ENCODE measurements at regions not wholly inside any gene's neighbourhood (a gene's known extent, or its start where the extent isn't known, plus 50 kb on each side); places are given as distances from the start of the nearest gene placed in this dataset.

- H3K27ac Mint-ChIP-seq: peak overlapping the region in 2 of 3 experiments; percentile 18 to 19
- TF ChIP-seq CTCF (IDR thresholded peaks at IDR 0.05; ENCODE audit: unreplicated experiment in 3 of 3): no peak
- H3K4me1 Mint-ChIP-seq: peaks cover 62% of the 10 kb centered on the region
- H3K27me3 Mint-ChIP-seq (ENCODE audit: low read depth): peaks cover 7% of the 10 kb centered on the region
- no peak overlapping the region for H3K4me3 Mint-ChIP-seq
- no peaks in the 10 kb centered on the region for H3K36me3 Mint-ChIP-seq (ENCODE audit: low read depth)
- H3K9me3 Mint-ChIP-seq: no peaks in the 10 kb centered on the region
Measured at GRCh38 chr20:46803123-46804020, 91.3 kb upstream of the EYA2 start.

- H3K36me3 Mint-ChIP-seq (ENCODE audit: low read depth): no peaks in the 10 kb centered on the region
- TF ChIP-seq CTCF (IDR thresholded peaks at IDR 0.05; ENCODE audit: unreplicated experiment in 3 of 3): no peak
- no peak overlapping the region for H3K4me3 Mint-ChIP-seq
- H3K4me1 Mint-ChIP-seq: peaks cover 61% of the 10 kb centered on the region
- no peak overlapping the region for H3K27ac Mint-ChIP-seq
- H3K27me3 Mint-ChIP-seq (ENCODE audit: low read depth): peaks cover 7% of the 10 kb centered on the region
- no peaks in the 10 kb centered on the region for H3K9me3 Mint-ChIP-seq
Measured at GRCh38 chr20:46804126-46804525, 90.5 kb upstream of the EYA2 start.

- H3K4me1 Mint-ChIP-seq: peaks cover 71% of the 10 kb centered on the region
- peaks cover 9% of the 10 kb centered on the region for H3K27me3 Mint-ChIP-seq (ENCODE audit: low read depth)
- no peaks in the 10 kb centered on the region for H3K9me3 Mint-ChIP-seq
- H3K27ac Mint-ChIP-seq: no peak overlapping the region
- TF ChIP-seq CTCF (IDR thresholded peaks at IDR 0.05; ENCODE audit: unreplicated experiment in 3 of 3): no peak
- no peaks in the 10 kb centered on the region for H3K36me3 Mint-ChIP-seq (ENCODE audit: low read depth)
- no peak overlapping the region for H3K4me3 Mint-ChIP-seq
Measured at GRCh38 chr20:46805836-46806235, 88.8 kb upstream of the EYA2 start.

GRCh38 chr20:46807998-46808397, 86.6 kb upstream of the EYA2 start:
- Mint-ChIP-seq H3K4me3 (no peak overlapping the region), H3K9me3 (no peaks in the 10 kb centered on the region), H3K27me3 (ENCODE audit: low read depth) (peaks cover 13% of the 10 kb centered on the region), H3K4me1 (peaks cover 62% of the 10 kb centered on the region), H3K27ac (no peak overlapping the region), H3K36me3 (ENCODE audit: low read depth) (no peaks in the 10 kb centered on the region)
- TF ChIP-seq CTCF (IDR thresholded peaks at IDR 0.05; ENCODE audit: unreplicated experiment in 3 of 3): no peak

- no peak for TF ChIP-seq CTCF (IDR thresholded peaks at IDR 0.05; ENCODE audit: unreplicated experiment in 3 of 3)
- H3K36me3 Mint-ChIP-seq (ENCODE audit: low read depth): no peaks in the 10 kb centered on the region
- H3K4me3 Mint-ChIP-seq: no peak overlapping the region
- H3K9me3 Mint-ChIP-seq: no peaks in the 10 kb centered on the region
- H3K27ac Mint-ChIP-seq: no peak overlapping the region
- peaks cover 56% of the 10 kb centered on the region for H3K4me1 Mint-ChIP-seq
- H3K27me3 Mint-ChIP-seq (ENCODE audit: low read depth): peaks cover 13% of the 10 kb centered on the region
Measured at GRCh38 chr20:46808565-46808964, 86.1 kb upstream of the EYA2 start.
